COLO668 (cell line): ENCODE measurements at regions not wholly inside any gene's neighbourhood (a gene's known extent, or its start where the extent isn't known, plus 50 kb on each side); places are given as distances from the start of the nearest gene placed in this dataset.

Source experiments
- DNase-seq: peaks from one replicate; lab custom pipeline; 2025; ENCODE audit not compliant: unreplicated experiment; lab: John Stamatoyannopoulos, UW

GRCh38 chr9:115362640-115363039 lies 244.7 kb upstream of the TNC start:
- DNase-seq, result no peak

- no peak for DNase-seq
Measured at GRCh38 chr9:115364991-115365390, 247.0 kb upstream of the TNC start.

- DNase-seq, result no peak
Measured at GRCh38 chr9:115367321-115367720, 249.4 kb upstream of the TNC start.

- no peak for DNase-seq
Measured at GRCh38 chr9:115367780-115368525, 250.0 kb upstream of the TNC start.

- DNase-seq, result no peak
Measured at GRCh38 chr9:115369322-115369957, 251.5 kb upstream of the TNC start.

GRCh38 chr9:115373000-115373709 lies 255.2 kb upstream of the TNC start:
- peak; percentile 34 for DNase-seq

- no peak for DNase-seq
Measured at GRCh38 chr9:115373710-115374045, 255.7 kb upstream of the TNC start.

GRCh38 chr9:115374724-115375268 lies 256.8 kb upstream of the TNC start:
- DNase-seq, result no peak

- no peak for DNase-seq
Measured at GRCh38 chr9:115378241-115378640, 260.3 kb upstream of the TNC start.

- DNase-seq, result no peak
Measured at GRCh38 chr9:115378758-115379157, 260.8 kb upstream of the TNC start.

- no peak for DNase-seq
Measured at GRCh38 chr9:115379719-115380118, 261.8 kb upstream of the TNC start.

- no peak for DNase-seq
Measured at GRCh38 chr9:115382865-115383264, 264.9 kb upstream of the TNC start.

GRCh38 chr9:115385383-115386122 lies 267.6 kb upstream of the TNC start:
- no peak for DNase-seq

GRCh38 chr9:115386963-115387770 lies 269.2 kb upstream of the TNC start:
- DNase-seq, result no peak

GRCh38 chr9:115391168-115391825 lies 273.3 kb upstream of the TNC start:
- DNase-seq, result no peak

- DNase-seq, result no peak
Measured at GRCh38 chr9:115393976-115394775, 276.2 kb upstream of the TNC start.

GRCh38 chr9:115395511-115396021 lies 277.6 kb upstream of the TNC start:
- DNase-seq, result peak; percentile 7

GRCh38 chr9:115396071-115396529 lies 278.1 kb upstream of the TNC start:
- no peak for DNase-seq
